ENCODE measurements at regions not wholly inside any gene's neighbourhood (a gene's known extent, or its start where the extent isn't known, plus 50 kb on each side); places are given as distances from the start of the nearest gene placed in this dataset.

DNA sequence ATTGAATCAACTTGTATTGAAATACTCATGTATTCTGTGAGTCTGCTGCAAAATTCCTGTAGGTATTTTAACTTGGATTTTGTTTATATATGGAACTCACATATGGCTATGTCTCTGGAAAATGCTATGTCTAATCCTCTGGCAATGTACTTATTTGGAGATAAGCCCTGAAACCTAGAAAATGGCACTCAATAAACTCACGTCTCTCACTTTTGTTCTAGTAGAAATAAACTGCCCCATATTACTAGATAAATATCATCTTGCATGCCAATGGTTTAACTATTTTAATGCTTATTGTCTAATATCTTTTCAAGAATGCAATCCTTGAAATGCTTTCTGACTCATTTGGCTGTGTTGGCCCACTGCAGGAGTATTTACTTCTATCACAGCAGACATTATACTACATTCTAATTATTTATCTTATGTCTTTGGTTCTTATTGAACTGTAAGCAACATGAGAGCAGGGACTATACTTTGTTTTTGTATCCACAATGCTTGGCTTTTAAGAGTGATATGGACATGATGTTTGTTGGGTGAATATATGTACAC, 292.2 kb upstream of the RSPO3 start (continued):
- no peak for TF ChIP-seq ELF4 (CRISPR knock-in tag; IDR thresholded peaks at IDR 0.05; ENCODE audit: low read depth)
- TF ChIP-seq, protein P1, sequence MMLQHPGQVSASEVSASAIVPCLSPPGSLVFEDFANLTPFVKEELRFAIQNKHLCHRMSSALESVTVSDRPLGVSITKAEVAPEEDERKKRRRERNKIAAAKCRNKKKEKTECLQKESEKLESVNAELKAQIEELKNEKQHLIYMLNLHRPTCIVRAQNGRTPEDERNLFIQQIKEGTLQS (CRISPR knock-in tag; conservative IDR thresholded peaks at IDR 0.05), result no peak
- no peak for TF ChIP-seq NFYB (CRISPR knock-in tag; conservative IDR thresholded peaks at IDR 0.05; ENCODE audit: low read depth)
- TF ChIP-seq, protein P2, sequence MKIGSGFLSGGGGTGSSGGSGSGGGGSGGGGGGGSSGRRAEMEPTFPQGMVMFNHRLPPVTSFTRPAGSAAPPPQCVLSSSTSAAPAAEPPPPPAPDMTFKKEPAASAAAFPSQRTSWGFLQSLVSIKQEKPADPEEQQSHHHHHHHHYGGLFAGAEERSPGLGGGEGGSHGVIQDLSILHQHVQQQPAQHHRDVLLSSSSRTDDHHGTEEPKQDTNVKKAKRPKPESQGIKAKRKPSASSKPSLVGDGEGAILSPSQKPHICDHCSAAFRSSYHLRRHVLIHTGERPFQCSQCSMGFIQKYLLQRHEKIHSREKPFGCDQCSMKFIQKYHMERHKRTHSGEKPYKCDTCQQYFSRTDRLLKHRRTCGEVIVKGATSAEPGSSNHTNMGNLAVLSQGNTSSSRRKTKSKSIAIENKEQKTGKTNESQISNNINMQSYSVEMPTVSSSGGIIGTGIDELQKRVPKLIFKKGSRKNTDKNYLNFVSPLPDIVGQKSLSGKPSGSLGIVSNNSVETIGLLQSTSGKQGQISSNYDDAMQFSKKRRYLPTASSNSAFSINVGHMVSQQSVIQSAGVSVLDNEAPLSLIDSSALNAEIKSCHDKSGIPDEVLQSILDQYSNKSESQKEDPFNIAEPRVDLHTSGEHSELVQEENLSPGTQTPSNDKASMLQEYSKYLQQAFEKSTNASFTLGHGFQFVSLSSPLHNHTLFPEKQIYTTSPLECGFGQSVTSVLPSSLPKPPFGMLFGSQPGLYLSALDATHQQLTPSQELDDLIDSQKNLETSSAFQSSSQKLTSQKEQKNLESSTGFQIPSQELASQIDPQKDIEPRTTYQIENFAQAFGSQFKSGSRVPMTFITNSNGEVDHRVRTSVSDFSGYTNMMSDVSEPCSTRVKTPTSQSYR (CRISPR knock-in tag; IDR thresholded peaks at IDR 0.05), result no peak
- TF ChIP-seq, protein P3, sequence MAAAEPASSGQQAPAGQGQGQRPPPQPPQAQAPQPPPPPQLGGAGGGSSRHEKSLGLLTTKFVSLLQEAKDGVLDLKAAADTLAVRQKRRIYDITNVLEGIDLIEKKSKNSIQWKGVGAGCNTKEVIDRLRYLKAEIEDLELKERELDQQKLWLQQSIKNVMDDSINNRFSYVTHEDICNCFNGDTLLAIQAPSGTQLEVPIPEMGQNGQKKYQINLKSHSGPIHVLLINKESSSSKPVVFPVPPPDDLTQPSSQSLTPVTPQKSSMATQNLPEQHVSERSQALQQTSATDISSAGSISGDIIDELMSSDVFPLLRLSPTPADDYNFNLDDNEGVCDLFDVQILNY (CRISPR knock-in tag; IDR thresholded peaks at IDR 0.05), result no peak
- TF ChIP-seq, protein P4, sequence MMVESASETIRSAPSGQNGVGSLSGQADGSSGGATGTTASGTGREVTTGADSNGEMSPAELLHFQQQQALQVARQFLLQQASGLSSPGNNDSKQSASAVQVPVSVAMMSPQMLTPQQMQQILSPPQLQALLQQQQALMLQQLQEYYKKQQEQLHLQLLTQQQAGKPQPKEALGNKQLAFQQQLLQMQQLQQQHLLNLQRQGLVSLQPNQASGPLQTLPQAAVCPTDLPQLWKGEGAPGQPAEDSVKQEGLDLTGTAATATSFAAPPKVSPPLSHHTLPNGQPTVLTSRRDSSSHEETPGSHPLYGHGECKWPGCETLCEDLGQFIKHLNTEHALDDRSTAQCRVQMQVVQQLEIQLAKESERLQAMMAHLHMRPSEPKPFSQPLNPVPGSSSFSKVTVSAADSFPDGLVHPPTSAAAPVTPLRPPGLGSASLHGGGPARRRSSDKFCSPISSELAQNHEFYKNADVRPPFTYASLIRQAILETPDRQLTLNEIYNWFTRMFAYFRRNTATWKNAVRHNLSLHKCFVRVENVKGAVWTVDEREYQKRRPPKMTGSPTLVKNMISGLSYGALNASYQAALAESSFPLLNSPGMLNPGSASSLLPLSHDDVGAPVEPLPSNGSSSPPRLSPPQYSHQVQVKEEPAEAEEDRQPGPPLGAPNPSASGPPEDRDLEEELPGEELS (CRISPR knock-in tag; IDR thresholded peaks at IDR 0.05), result no peak
- TF ChIP-seq, protein P5, sequence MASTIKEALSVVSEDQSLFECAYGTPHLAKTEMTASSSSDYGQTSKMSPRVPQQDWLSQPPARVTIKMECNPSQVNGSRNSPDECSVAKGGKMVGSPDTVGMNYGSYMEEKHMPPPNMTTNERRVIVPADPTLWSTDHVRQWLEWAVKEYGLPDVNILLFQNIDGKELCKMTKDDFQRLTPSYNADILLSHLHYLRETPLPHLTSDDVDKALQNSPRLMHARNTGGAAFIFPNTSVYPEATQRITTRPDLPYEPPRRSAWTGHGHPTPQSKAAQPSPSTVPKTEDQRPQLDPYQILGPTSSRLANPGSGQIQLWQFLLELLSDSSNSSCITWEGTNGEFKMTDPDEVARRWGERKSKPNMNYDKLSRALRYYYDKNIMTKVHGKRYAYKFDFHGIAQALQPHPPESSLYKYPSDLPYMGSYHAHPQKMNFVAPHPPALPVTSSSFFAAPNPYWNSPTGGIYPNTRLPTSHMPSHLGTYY (CRISPR knock-in tag; IDR thresholded peaks at IDR 0.05), result no peak
- TF ChIP-seq, protein P6, sequence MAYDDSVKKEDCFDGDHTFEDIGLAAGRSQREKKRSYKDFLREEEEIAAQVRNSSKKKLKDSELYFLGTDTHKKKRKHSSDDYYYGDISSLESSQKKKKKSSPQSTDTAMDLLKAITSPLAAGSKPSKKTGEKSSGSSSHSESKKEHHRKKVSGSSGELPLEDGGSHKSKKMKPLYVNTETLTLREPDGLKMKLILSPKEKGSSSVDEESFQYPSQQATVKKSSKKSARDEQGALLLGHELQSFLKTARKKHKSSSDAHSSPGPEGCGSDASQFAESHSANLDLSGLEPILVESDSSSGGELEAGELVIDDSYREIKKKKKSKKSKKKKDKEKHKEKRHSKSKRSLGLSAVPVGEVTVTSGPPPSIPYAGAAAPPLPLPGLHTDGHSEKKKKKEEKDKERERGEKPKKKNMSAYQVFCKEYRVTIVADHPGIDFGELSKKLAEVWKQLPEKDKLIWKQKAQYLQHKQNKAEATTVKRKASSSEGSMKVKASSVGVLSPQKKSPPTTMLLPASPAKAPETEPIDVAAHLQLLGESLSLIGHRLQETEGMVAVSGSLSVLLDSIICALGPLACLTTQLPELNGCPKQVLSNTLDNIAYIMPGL (CRISPR knock-in tag; IDR thresholded peaks at IDR 0.05), result no peak
- no peak for TF ChIP-seq CBFB (CRISPR knock-in tag; IDR thresholded peaks at IDR 0.05; ENCODE audit: low read depth)
- TF ChIP-seq TEAD1 (CRISPR knock-in tag; IDR thresholded peaks at IDR 0.05), result no peak
- TF ChIP-seq ZNF121 (CRISPR knock-in tag; IDR thresholded peaks at IDR 0.05), result no peak
- TF ChIP-seq FOXJ3 (CRISPR knock-in tag; IDR thresholded peaks at IDR 0.05; ENCODE audit: borderline replicate concordance), result no peak
- TF ChIP-seq, protein P7, sequence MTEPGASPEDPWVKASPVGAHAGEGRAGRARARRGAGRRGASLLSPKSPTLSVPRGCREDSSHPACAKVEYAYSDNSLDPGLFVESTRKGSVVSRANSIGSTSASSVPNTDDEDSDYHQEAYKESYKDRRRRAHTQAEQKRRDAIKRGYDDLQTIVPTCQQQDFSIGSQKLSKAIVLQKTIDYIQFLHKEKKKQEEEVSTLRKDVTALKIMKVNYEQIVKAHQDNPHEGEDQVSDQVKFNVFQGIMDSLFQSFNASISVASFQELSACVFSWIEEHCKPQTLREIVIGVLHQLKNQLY (CRISPR knock-in tag; IDR thresholded peaks at IDR 0.05), result no peak

DNA sequence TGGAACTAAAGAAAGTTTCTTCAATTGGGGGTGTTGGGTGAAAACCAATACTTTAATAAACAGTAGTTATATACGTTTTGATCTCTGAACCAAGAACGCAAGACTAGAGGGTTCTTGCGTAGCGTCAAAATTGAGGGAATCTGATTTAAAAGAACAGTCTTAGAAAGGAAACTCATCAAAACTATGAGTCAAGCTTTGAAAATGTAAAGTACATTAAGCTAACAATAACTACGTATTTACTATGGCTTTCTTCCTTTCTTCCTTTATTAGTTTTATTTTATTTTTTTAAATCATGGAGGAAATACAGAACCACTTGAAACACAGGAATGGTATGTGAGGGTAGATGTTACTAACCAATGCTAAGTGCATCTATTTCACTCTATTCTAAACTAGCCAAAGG, 287.0 kb upstream of the RSPO3 start:
- ChIA-PET POLR2A (no interaction called here), CTCF (no interaction called here)
- Mint-ChIP-seq H3K27me3 (ENCODE audit: low read depth) (no peaks in the 10 kb centered on the region), H3K27ac (no peak overlapping the region), H3K4me1 (no peaks in the 10 kb centered on the region), H3K36me3 (no peaks in the 10 kb centered on the region), H3K9me3 (no peaks in the 10 kb centered on the region), H3K4me3 (no peak overlapping the region)
- DNase-seq (ENCODE audit: low spot score) (no peak), ATAC-seq (no peak)
- TF ChIP-seq PRRX2 (CRISPR knock-in tag; IDR thresholded peaks at IDR 0.05), result no peak
- no peak for TF ChIP-seq MXD4 (CRISPR knock-in tag; IDR thresholded peaks at IDR 0.05; ENCODE audit: borderline replicate concordance)
- TF ChIP-seq ZNF138 (CRISPR knock-in tag; conservative IDR thresholded peaks at IDR 0.05), result no peak
- no peak for TF ChIP-seq ZNF121 (CRISPR knock-in tag; IDR thresholded peaks at IDR 0.05)
- TF ChIP-seq NFYB (CRISPR knock-in tag; conservative IDR thresholded peaks at IDR 0.05; ENCODE audit: low read depth), result no peak
- no peak for TF ChIP-seq CREM (CRISPR knock-in tag; IDR thresholded peaks at IDR 0.05)
- TF ChIP-seq ZNF396 (CRISPR knock-in tag; IDR thresholded peaks at IDR 0.05; ENCODE audit: borderline replicate concordance), result no peak
- TF ChIP-seq, protein P1 (CRISPR knock-in tag; conservative IDR thresholded peaks at IDR 0.05), result no peak

Measured in WTC11 (cell line).